GM19467 (cell line): ENCODE measurements at regions not wholly inside any gene's neighbourhood (a gene's known extent, or its start where the extent isn't known, plus 50 kb on each side); places are given as distances from the start of the nearest gene placed in this dataset.
"Not testable (repeated sequence)": the region's sequence is repeated elsewhere in the genome, so short reads cannot be mapped to it uniquely, and the experiment has no call there.

ENCODE experiments used
- ATAC-seq: cut with Tn5 transposase; IDR thresholded peaks from one replicate; pipeline ENCODE4 v1.9.1; 2021; ENCODE audit warnings: mild to moderate bottlenecking, moderate library complexity; ENCODE audit not compliant: unreplicated experiment

- no peak for ATAC-seq
Observed at GRCh38 chr19:27733551-27734266, 1479.2 kb downstream of the UQCRFS1 start.

- ATAC-seq: no peak
Observed at GRCh38 chr19:27729332-27729731, 1483.6 kb downstream of the UQCRFS1 start.

DNA sequence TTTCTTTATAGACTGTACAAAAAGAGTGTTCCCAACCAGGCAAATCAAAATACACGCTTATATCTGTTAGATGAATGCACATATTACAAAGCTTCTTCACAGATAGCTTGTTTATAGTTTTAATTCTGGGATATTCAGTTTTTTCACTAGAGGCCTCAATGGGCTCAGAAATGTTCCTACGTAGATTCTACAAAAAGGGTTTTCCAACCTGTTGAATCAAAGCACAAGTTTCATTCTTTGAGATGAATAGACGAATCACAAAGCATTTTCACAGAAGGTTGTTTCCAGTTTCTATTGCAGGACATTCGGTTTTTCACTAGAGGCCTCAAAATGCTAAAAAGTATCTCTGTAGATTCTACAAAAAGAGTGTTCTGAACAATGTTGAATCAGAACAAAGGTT, 1490.3 kb downstream of the UQCRFS1 start:
- ATAC-seq: no peak

GRCh38 chr19:27720155-27720554, 1492.8 kb downstream of the UQCRFS1 start:
- ATAC-seq: no peak

DNA sequence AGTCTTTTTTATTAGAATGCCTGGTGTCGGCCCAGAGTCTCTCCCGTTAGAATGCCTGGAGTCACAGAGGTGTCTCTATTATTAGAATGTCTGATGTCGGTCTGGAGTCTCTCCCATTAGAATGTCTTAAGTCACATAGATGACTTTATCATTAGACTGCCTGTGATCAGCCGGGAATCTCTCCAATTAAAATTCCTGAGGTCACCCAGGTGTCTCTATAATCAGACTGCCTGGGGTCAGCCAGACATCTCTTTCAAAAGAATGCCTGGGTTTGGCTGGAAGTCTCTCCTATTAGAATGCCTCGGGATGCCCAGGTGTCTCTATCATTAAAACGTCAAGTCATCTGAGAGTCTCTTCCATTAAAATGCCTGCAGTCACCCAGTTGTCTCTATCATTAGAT, 1493.9 kb downstream of the UQCRFS1 start:
- no peak for ATAC-seq

DNA sequence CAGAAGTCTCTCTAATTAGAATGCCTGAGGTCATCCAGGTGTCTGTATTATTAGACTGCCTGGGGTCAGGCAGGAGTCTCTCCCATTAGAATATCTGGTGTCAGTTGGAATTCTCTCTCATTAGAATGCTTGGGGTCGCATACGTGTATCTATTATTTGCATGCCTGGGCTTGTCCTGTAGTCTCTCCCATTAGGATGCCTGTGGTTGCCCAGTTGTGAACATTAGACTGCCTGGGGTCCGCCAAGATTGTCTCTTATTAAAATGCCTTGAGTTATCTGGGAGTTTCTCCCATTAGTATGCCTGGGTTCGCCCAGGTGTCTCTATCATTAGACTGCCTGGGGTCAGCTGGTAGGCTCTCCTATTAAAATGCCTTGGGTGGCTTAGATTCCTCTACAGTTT, 1494.7 kb downstream of the UQCRFS1 start:
- no peak for ATAC-seq

DNA sequence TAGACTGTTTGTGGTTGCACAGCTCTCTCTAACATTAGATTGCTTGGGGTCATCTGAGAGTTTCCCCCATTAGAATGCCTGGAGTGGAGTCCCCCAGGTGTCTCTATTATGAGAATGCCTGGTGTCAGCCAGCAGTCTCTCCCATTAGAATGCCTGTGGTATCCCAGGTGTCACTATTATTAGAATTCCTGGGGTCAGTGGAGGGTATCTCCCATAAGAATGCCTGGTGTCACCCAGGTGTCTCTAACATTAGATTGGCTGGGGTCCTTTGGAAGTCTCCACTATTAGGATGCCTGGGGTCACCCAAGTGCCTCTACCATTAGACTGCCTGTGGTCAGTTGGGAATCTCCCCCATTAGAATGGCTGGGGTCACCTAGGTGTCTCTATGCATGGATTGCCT, 1495.1 kb downstream of the UQCRFS1 start:
- no peak for ATAC-seq

- no peak for ATAC-seq
Observed at GRCh38 chr19:27716922-27717321, 1496.0 kb downstream of the UQCRFS1 start.

GRCh38 chr19:27714857-27715256, 1498.1 kb downstream of the UQCRFS1 start:
- ATAC-seq: no peak

DNA sequence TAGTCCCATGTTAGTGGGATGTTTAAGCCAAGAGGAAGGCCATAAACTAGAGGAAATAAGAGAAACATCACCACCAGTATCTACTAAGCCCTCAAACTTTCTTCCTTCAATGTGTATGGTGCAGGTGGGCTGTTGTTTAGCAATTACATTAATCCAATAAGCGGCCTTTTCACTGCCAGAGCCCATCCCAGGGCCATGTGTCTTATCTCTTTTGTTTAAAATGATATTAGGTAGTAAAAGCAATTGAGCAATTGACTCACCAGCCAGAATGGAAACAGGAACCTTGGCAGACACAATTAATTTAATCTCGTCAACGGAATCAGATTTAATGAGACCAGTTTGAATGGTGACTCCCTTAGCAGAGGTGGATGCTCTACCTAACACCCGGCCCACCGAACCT, 1503.5 kb downstream of the UQCRFS1 start:
- ATAC-seq: no peak

DNA sequence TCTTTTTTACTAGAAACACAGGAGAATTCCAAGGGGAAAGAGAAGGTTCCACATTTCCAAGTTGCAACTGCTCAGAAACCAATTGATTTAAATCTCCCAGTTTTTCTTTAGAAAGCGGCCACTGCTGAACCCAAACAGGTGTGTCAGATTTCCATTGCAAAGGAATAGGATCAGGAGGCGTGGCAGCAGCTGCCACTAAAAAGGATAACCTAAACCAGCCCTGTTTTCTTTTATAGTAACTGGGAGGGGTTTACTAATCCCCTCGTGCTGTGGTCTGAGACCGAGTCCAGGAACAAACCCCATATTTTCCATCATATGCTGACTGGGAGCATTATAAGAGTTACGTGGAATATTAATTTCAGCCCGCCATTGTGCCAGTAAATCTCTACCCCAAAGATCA, 1504.0 kb downstream of the UQCRFS1 start:
- ATAC-seq: not testable (repeated sequence)

DNA sequence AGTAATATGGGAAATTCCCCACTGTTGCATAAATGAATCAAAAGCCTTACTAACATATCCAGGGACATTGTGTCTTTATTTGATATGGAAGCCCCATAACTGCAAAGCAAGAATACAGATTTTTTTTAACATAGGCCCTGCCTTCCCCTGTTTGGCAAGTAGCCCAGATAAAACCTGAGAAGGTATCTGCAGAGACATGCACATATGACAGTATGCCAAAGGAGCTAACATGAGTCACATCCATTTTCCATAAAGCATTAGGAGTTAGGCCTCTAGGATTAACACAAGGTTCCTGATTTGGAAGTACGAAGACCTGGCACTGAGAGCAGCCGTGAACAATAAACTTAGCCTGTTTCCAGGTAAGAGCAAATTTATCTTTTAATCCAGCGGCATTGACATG, 1505.9 kb downstream of the UQCRFS1 start:
- not testable (repeated sequence) for ATAC-seq

- no peak for ATAC-seq
Observed at GRCh38 chr19:27705896-27706295, 1507.1 kb downstream of the UQCRFS1 start.

DNA sequence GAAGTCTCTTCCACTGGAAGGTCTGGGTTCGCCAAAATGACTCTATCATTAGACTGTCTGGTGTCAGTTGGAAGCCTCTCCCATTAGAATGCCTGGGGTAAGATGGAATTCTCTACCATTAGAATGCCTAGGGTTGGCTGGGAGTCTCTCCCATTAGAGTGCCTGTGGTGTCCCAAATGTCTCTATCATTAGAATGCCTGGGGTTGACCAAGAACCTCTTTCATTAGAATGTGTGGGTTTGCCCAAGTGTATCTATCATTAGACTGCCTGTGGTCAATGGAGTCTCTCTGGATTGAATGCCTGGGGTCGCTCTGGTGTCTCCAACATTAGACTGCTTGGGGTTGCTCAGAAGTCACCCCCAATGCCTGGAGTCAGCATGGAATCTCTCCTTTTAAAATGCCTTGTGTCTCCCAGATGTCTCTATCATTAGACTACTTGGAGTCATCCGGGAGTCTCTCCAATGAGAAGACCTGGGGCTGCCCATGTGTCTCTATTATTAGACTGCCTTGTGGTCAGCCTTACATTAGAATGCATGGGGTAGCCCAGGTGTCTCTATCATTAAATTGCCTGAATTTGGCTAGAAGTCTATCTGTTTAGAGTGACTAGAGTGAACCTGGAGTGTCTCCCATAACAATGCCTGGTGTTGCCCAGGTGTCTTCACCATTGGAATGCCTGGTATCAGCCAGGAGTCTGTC, 1518.4 kb downstream of the UQCRFS1 start:
- ATAC-seq: no peak

DNA sequence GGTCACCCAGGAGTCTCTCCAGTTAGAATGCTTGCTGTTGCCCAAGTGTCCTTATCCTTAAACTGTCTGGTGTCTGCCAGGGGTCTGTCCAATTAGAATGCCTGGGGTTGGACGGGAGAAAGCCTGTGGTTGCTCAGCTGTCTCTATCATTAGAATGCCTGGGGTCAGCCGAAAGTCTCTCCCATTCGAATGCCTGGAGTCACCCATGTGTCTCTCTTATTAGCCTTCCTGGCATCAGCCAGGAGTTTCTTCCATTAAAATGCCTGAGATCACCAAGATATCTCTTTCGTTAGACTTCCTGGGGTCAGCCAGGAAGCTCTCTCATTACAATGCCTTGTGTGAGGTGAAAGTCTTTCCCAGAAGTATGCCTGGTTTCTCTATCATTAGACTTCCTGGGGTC, 1521.0 kb downstream of the UQCRFS1 start:
- ATAC-seq: no peak

- no peak for ATAC-seq
Observed at GRCh38 chr19:27689734-27690241, 1523.2 kb downstream of the UQCRFS1 start.

GRCh38 chr19:27684293-27684692, 1528.7 kb downstream of the UQCRFS1 start:
- no peak for ATAC-seq

- ATAC-seq: no peak
Observed at GRCh38 chr19:27681972-27682371, 1531.0 kb downstream of the UQCRFS1 start.

GRCh38 chr19:27679905-27680304, 1533.0 kb downstream of the UQCRFS1 start:
- no peak for ATAC-seq

DNA sequence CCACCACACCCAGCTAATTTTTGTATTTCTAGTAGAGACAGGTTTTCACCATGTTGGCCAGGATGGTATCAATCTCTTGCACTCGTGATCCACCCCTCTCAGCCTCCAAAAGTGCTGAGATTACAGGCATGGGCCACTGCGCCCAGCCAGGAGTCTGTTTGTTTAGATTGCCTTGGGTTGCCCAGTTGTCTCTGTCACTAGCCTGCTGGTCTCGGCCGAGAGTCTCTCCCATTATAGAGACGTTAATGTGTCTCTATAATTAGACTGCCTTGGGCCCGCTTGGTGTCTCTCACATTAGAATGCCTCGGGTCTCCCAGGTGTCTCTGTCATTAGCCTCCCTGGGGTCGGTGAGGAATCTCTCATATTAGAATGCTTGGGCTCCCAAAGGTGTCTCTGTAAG, 1533.6 kb downstream of the UQCRFS1 start:
- ATAC-seq: no peak

DNA sequence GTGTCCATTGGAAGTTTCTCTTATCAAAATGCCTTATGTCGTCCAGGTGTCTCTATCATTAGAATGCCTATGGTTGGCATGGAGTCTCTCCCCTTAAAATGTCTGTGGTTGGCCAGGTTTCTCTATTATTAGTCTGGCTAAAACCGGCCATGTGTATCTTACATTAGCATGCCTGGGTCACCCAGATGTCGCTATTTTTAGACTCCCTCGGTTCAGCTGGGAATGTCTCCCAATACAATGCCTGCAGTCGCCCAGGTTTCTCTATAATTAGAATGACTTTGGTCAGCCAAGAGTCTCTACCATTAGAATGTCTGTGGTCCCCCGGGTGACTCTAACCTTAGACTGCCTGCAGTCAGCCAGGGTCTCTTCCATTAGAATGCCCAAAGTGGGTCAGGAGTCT, 1536.1 kb downstream of the UQCRFS1 start:
- ATAC-seq: no peak

GRCh38 chr19:27676334-27676733, 1536.6 kb downstream of the UQCRFS1 start:
- ATAC-seq: no peak
